Heart right ventricle (tissue), 16 donors: ENCODE measurements at regions not wholly inside any gene's neighbourhood (a gene's known extent, or its start where the extent isn't known, plus 50 kb on each side); places are given as distances from the start of the nearest gene placed in this dataset.

ENCODE experiments used
- ATAC-seq, 8 donors: fragments of 200-7000 bp; cut with Tn5 transposase; one replicate each; pipeline ENCODE4 v1.9.1; 2020; ENCODE audit warnings: mild to moderate bottlenecking in 8 of 8, moderate library complexity in 8 of 8, moderate number of reproducible peaks in 1 of 8
- DNase-seq, 2 donors: peaks; one replicate each; pipeline ENCODE4 v3.0.0-alpha.2; 2020
- H3K27ac ChIP-seq, 10 donors: fragments of 200-600 bp; sonication (generic) in 2 of 10; one replicate each; pipeline versions ENCODE4 v1.5.0 to v1.8.0; 2020 to 2022; ENCODE audit warnings: mild to moderate bottlenecking in 3 of 10
- H3K27me3 ChIP-seq, 7 donors: fragments of 200-600 bp; one replicate each; pipeline ENCODE4 v1.8.0; 2021 to 2022; ENCODE audit warnings: mild to moderate bottlenecking in 2 of 7
- H3K36me3 ChIP-seq, 9 donors: fragments of 200-600 bp; sonication (generic) in 1 of 9; one replicate each; pipeline versions ENCODE4 v1.5.0 to v1.8.0; 2020 to 2022; ENCODE audit warnings: mild to moderate bottlenecking in 2 of 9
- H3K4me1 ChIP-seq, 9 donors: fragments of 200-600 bp; sonication (generic) in 1 of 9; one replicate each; pipeline versions ENCODE4 v1.5.0 to v1.8.0; 2020 to 2022; ENCODE audit warnings: mild to moderate bottlenecking in 4 of 9
- H3K4me3 ChIP-seq, 10 donors: fragments of 200-600 bp; sonication (generic) in 2 of 10; one replicate each; pipeline versions ENCODE4 v1.5.0 to v1.8.0; 2020 to 2022; ENCODE audit warnings: mild to moderate bottlenecking in 7 of 10, moderate library complexity in 2 of 10
- H3K9me3 ChIP-seq, 11 donors: fragments of 200-600 bp in 10 of 11; sonication (generic) in 2 of 11; one replicate each; pipeline versions ENCODE4 v1.5.0 to v1.8.0; 2013 to 2022; ENCODE audit warnings: mild to moderate bottlenecking in 2 of 11, control low read depth in 1 of 11, moderate library complexity in 1 of 11
- WGBS, 2 donors: extraction: QIAGEN DNeasy Blood & Tissue Kit; methylation state at CpG; one replicate each; pipeline ENCODE4 v1.1.7; 2013; ENCODE audit warnings: inconsistent platforms in 1 of 2; 5-methylcytosine and 5-hydroxymethylcytosine counted together
- intact Hi-C, 10 donors: fragments of 100-400 bp; cut with DNase I; formaldehyde crosslinking; loops; one replicate each; pipeline versions ENCODE4 v1.11.1 to v1.14.2; 2022
- TF ChIP-seq, protein P1 (sequence below), 9 donors: fragments of 200-600 bp; sonication (generic) in 2 of 9; IDR thresholded peaks; one replicate each; pipeline versions ENCODE4 v1.5.0 to v1.8.0; 2021 to 2022; ENCODE audit warnings: antibody characterized with exemption in 9 of 9, mild to moderate bottlenecking in 5 of 9, moderate library complexity in 1 of 9
- donor health status: Arrhythmogenic right ventricular cardiomyopathy.
- donor health status: ischemic (EF 13 %, LVEDD 7.1; RV severe dilation, severe dysfunction).
- donor health status: healthy with polysubstance abuse.
- donor health status: DM: no; HTN: yes; CAD: no.
- donor health status: DM: no; HTN: no; CAD: no.
- donor health status: ischemic (EF 25% LVEDD 6.9; RV normal size, moderate dysfunction).
- donor health status: ischemic (EF 25% LVEDD 5.7; RV mildly dilated, moderate dysfunction).
- donor health status: healthy.
- donor health status: DM: yes; HTN: yes; CAD: no.
- donor health status: Ischemic cardiomyopathy.
- donor health status: ischemic (EF 35%, LVEDD 5.7; RV mildly dilated, moderate dysfunction).
- donor health status: nonischemic (EF 11% LVEDD 7.7; RV severe dilation, severe dysfunction).
- donor health status: DM: yes; HTN: yes; CAD: no.
- donor health status: PGD.
- donor health status: ischemic (EF 29% LVEDD 5.4; RV normal size, mild dysfunction).
- donor health status: nonischemic (EF 23%, LVEDD 6.1; RV moderate dilation, normal function).

DNA sequence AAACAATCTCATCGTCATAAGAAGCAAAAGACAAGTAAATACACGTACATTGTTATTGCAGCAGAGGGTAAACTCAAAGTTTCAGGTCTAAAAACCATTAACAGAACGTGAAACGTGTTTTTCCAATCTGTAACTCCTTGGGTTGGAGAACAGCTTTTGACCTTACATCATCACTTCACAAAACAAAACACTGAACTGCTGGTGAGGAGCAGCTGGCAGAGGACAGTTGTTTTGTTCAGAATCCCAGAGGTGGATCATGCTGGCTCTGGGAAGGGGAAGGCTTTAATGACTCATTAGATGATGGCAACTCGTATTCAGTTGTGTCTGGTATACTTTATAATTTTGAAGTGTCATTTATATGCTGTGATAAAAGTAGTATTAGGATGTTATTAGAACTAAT is 923.0 kb upstream of the CELF2 start:
- 34 to 55% methylated on average over 5 of the region's 5 CpGs for WGBS, 2 donors
- H3K4me1 ChIP-seq, result peaks cover 0 to 6% (median 0%) of the 10 kb centered on the region in 9 donors
- H3K27me3 ChIP-seq, result no peaks in the 10 kb centered on the region
- intact Hi-C loops, result loop anchor here in 1 of 10 donors (10.0 kb wide), 1 partner anchor 580 kb away; no protein-coding TSS in a partner anchor
- no peak overlapping the region for H3K27ac ChIP-seq
- DNase-seq (no peak), ATAC-seq (peak in 1 of 8 donors; percentile 53)
- no peaks in the 10 kb centered on the region for H3K36me3 ChIP-seq
- H3K9me3 ChIP-seq, result peaks cover 0 to 12% (median 0%) of the 10 kb centered on the region in 11 donors
- H3K4me3 ChIP-seq, result no peak overlapping the region
- TF ChIP-seq, protein P1, sequence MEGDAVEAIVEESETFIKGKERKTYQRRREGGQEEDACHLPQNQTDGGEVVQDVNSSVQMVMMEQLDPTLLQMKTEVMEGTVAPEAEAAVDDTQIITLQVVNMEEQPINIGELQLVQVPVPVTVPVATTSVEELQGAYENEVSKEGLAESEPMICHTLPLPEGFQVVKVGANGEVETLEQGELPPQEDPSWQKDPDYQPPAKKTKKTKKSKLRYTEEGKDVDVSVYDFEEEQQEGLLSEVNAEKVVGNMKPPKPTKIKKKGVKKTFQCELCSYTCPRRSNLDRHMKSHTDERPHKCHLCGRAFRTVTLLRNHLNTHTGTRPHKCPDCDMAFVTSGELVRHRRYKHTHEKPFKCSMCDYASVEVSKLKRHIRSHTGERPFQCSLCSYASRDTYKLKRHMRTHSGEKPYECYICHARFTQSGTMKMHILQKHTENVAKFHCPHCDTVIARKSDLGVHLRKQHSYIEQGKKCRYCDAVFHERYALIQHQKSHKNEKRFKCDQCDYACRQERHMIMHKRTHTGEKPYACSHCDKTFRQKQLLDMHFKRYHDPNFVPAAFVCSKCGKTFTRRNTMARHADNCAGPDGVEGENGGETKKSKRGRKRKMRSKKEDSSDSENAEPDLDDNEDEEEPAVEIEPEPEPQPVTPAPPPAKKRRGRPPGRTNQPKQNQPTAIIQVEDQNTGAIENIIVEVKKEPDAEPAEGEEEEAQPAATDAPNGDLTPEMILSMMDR (IDR thresholded peaks at IDR 0.05), result no peak

DNA sequence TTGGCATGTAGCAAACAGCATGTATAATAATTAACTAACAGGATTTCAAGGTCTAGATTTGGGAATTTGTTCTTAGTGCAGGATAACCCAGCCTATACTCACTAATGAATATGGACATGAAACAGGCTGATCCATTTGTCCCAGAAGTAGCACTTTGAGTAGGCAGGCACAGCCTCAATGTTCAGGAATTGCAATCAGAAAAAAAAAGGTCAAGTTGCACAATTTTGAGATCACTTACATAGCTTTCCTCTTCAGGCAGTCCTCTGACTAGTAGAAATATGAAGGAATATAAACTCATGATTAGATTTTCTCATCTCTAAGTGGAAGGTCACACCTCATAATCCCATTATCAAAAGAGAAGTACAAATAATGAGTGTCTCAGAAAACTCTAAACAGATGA is 921.4 kb upstream of the CELF2 start:
- H3K4me1 ChIP-seq, result peaks cover 0 to 6% (median 0%) of the 10 kb centered on the region in 9 donors
- TF ChIP-seq, protein P1 (IDR thresholded peaks at IDR 0.05), result no peak
- H3K9me3 ChIP-seq, result peaks cover 0 to 19% (median 0%) of the 10 kb centered on the region in 11 donors
- intact Hi-C loops, result loop anchor here in 1 of 10 donors (10.0 kb wide), 1 partner anchor 579 kb away; no protein-coding TSS in a partner anchor
- H3K27me3 ChIP-seq, result no peaks in the 10 kb centered on the region
- no peak overlapping the region for H3K27ac ChIP-seq
- ATAC-seq, result no peak
- DNase-seq, result no peak
- no peaks in the 10 kb centered on the region for H3K36me3 ChIP-seq
- no peak overlapping the region for H3K4me3 ChIP-seq

DNA sequence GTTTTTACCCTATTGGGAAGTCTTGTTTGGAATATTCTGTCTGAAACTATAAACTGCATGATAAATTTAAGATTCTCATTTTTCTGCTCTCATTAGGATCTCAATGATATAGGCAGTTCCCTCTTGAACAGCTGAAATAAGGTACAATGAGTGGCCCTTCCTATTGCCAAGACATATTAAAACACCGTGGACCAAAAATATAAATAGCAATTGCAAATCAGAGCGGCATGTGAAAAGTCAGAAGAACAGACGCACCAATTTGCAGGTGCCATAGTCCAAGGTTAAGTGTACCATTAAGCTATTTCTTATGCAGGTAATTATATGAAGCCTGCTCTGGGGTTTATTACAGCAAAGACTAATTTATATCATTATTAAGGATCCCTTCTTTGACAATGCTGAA is 920.8 kb upstream of the CELF2 start:
- no peaks in the 10 kb centered on the region for H3K27me3 ChIP-seq
- H3K4me1 ChIP-seq, result peaks cover 0 to 6% (median 0%) of the 10 kb centered on the region in 9 donors
- DNase-seq (no peak), ATAC-seq (peak in 3 of 8 donors; percentile 22 to 61 (median 39))
- H3K4me3 ChIP-seq, result no peak overlapping the region
- H3K9me3 ChIP-seq, result peaks cover 0 to 19% (median 0%) of the 10 kb centered on the region in 11 donors
- intact Hi-C loops, result loop anchor here in 1 of 10 donors (10.0 kb wide), 1 partner anchor 578 kb away; no protein-coding TSS in a partner anchor
- H3K27ac ChIP-seq, result no peak overlapping the region
- WGBS, 2 donors, result 42 to 62% methylated on average over 3 of the region's 3 CpGs
- TF ChIP-seq, protein P1 (IDR thresholded peaks at IDR 0.05), result no peak
- no peaks in the 10 kb centered on the region for H3K36me3 ChIP-seq

DNA sequence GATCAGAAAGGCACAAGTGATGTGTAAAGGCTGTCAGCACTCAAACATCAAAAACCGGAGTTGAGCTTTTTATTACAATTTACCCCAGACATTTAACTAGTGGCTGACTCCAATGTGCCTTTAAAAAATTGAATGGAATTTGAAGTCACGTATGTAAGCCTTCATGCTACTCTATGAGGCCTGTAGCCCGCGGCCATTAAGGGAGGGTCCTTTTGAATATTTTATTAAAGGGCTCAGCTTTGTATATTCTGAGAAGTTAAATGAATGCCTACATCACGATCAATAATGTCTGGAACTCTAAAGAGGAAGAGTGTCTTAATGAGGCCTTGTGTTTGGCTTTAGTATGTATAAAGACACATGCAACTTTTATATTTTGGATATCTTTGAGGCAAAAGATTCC is 916.6 kb upstream of the CELF2 start:
- TF ChIP-seq, protein P1 (IDR thresholded peaks at IDR 0.05), result no peak
- 86 to 92% methylated on average over 5 of the region's 5 CpGs for WGBS, 2 donors
- Histone ChIP-seq H3K4me1 (no peaks in the 10 kb centered on the region), H3K4me3 (no peak overlapping the region), H3K27me3 (no peaks in the 10 kb centered on the region), H3K36me3 (no peaks in the 10 kb centered on the region), H3K27ac (no peak overlapping the region), H3K9me3 (peaks cover 0 to 22% (median 0%) of the 10 kb centered on the region in 11 donors)
- DNase-seq, result no peak
- no peak for ATAC-seq
- intact Hi-C loops, result no loop called here
